LHCN-M2 (cell line): ENCODE measurements at regions not wholly inside any gene's neighbourhood (a gene's known extent, or its start where the extent isn't known, plus 50 kb on each side); places are given as distances from the start of the nearest gene placed in this dataset.

Experiments
- DNase-seq: peaks from one replicate; pipeline ENCODE4 v3.0.0-alpha.2; 2012; ENCODE audit warnings: low read depth

- no peak for DNase-seq
Measured at GRCh38 chr6:134529305-134529704, 211.4 kb upstream of the SGK1 start.

DNA sequence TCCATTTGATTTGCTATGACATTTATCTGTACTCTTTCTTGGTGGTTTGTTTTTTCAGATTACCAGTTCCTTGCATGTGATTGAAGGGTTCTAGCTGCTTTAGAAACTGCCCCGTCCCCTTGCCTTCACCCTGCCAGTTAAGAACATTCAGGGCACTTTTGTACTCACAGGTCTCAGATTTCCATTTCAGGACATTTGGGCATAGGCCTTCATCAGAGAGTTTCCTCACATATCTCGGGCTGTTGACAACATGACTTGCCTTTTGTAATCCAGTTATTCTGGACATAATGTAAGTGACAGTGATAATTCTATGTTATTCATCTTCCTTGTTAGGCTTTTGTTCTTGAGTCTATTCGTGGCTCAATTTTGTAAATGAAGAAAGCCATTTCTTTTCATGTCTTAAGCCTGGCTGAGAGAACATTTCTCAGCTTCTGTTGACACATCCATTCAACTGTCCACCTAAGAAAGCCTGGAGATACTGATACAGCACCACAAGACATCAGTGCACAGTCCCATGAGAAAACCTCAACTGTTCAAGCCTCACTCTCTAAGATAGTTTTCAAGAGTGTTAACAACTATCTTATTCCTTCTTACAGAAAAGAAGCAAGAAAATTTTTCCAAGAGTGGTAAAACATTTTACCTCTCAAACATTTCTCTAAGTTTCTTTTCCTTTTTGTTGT, 209.3 kb upstream of the SGK1 start:
- no peak for DNase-seq

GRCh38 chr6:134525190-134525868, 207.4 kb upstream of the SGK1 start:
- DNase-seq = no peak

GRCh38 chr6:134523903-134524650, 206.2 kb upstream of the SGK1 start:
- no peak for DNase-seq

GRCh38 chr6:134523051-134523450, 205.1 kb upstream of the SGK1 start:
- no peak for DNase-seq

- no peak for DNase-seq
Measured at GRCh38 chr6:134521116-134521501, 203.2 kb upstream of the SGK1 start.

GRCh38 chr6:134520181-134521115, 202.5 kb upstream of the SGK1 start:
- no peak for DNase-seq

GRCh38 chr6:134519465-134519864, 201.6 kb upstream of the SGK1 start:
- no peak for DNase-seq

DNA sequence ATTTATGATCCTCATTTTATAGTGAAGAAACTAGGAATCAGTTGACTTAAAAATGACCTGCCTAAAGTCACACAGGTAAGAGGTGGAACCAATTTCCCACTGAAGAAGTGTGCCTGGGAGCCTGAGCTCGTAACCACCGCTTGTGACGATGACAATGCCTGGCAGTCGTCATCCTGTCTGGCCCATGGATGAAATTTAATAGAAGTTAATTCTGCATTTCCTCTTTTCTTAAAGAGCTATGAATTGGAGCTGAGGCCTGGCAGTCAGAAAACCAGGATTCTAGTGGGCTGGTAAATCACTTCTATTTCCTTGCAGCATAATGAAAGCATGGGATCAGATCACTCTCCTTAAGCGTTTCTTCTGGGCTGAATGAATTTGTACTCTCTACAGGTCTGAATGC, 200.0 kb upstream of the SGK1 start:
- DNase-seq = no peak

DNA sequence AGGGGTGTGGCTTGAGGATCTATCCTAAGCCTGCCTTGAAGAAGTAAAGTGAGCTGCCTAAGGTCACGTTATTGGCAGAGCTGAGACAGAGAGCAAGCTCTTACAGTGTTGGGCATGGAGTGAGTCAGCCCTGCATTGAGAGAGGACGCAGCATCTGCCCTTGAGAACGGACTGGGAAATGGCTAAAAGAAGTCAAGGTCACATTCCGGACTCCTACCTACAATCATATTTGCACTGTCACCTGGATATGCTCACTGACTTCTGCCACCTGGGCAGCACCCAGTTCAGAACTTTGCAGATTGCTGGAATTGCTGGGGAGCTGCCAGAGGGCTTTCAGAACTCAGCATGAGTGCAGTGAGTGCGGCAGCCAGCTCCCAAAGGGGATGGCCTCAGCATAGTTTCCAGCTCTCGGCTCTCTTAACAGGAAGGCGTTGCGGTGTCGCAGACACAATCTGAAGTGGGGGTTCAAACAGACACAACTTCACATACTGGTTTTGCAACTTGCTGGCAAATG, 199.3 kb upstream of the SGK1 start:
- DNase-seq = peak; percentile 86

GRCh38 chr6:134516582-134516981, 198.7 kb upstream of the SGK1 start:
- no peak for DNase-seq

- DNase-seq = no peak
Measured at GRCh38 chr6:134515986-134516385, 198.1 kb upstream of the SGK1 start.

DNA sequence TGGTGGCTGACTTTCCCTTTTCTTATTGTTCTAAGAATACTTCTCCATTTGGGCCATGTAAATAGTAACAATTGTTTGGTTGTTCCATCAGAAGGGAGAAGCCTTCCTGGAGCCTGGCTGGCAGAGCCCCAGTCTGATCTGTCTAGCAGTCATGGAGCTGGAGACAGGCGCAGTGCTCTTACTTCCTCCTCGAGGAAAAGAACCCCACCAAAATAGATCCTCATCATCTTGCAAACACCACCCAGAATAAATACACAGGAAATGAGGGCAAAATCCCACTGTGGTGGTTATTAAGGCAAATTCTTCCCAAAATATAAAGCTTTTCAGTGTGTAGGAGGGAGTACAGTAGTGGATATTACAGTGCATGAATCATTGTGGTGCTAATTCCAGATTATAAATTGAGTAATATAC, 195.1 kb upstream of the SGK1 start:
- DNase-seq = no peak

DNA sequence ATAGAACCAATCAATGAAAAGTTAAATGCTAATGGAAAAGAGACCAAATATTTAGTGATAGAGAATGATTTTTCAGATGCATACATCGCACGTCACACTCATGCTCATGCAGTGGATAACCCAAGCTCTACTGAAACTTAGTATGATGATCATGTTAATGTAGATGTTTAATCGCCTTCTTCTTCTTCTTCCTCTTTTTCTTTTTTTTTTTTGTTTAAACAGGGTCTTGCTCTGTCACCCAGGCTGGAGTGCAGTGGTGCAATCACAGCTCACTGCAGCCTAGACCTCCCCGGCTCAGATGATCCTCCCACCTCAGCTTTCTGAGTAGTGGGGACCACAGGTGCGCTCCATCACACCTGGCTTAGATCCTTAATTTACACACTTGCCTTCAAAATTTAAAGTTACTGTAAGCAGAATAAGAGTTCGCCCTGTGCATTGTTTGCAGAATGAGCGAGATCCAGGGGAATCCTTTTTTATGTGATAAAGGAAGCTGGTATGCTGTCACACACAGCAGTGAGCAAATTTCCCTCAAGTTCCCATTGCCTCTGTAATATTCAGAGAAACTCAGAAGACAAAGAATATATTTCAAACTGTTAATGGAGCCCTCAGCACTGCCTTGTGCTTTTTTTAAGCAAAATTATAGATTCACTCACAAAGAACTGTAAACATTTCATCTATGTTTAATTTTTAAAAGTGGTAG, 194.2 kb upstream of the SGK1 start:
- no peak for DNase-seq

- no peak for DNase-seq
Measured at GRCh38 chr6:134510920-134511319, 193.0 kb upstream of the SGK1 start.

GRCh38 chr6:134510142-134510541, 192.2 kb upstream of the SGK1 start:
- DNase-seq = no peak

DNA sequence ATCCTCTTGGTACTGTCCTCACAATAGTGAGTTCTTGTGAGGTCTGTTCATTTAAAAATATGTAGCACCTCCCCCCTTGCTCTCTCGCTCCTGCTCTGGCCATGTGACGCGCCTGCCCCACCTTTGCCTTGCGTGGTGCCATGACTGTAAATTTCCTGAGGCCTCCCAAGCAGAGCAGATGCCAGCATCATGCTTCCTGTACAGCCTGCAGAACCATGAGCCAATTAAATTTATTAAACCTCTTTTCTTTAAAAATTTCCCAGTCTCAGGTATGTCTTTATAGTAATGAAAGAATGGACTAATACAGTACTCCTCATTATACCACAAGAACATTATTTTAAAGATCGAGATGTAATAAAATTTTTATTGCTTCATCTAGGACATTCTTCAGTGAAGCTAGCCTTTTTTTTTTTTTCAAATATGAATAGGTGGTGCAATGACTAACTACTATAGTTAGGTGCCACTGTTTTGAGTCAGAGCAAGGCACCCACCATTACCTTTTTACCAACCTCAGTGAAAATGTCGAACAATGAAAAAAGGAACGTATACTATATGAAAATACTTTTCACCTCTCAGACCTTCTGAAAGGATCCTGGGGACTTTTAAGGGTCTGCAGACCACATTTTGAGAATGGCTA, 191.1 kb upstream of the SGK1 start:
- no peak for DNase-seq

DNA sequence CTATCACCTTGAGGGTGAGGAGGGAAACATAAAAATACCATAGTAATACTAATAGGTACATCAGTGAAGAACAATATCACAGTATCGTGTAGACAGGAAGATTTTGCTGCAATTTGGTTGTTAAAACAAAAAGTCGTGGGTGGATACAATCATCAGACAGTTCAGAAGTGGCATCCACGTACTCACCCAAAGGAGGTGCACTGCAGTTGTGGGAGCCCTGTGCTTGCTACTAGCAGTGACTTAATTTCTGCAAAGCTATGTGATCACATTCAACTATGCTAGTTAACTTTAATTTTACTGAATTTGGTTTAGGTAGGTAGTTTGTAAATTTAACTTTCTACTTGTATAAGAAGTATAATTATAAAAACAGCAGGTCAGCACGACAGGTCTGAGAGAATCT, 188.2 kb upstream of the SGK1 start:
- DNase-seq = no peak

GRCh38 chr6:134503585-134504281, 185.8 kb upstream of the SGK1 start:
- no peak for DNase-seq
